ENCODE measurements at regions not wholly inside any gene's neighbourhood (a gene's known extent, or its start where the extent isn't known, plus 50 kb on each side); places are given as distances from the start of the nearest gene placed in this dataset.

- TF ChIP-seq EP300 (IDR thresholded peaks at IDR 0.05) (no peak), CTCF (IDR thresholded peaks at IDR 0.05) (no peak)
These were observed 117.4 kb upstream of the VASH1 start for GRCh38 chr14:76643887-76644286.

All from ovary (tissue), 3 donors.